Mesendoderm (in vitro differentiated cells): ENCODE measurements at regions not wholly inside any gene's neighbourhood (a gene's known extent, or its start where the extent isn't known, plus 50 kb on each side); places are given as distances from the start of the nearest gene placed in this dataset.

Experiments used
- DNase-seq: peaks from one replicate; pipeline ENCODE4 v3.0.0; 2013
- H2AK5ac ChIP-seq: 2 replicates; pipeline ENCODE4 v1.6.1; 2013; ENCODE audit warnings: low read length, inconsistent platforms
- H2BK120ac ChIP-seq: 2 replicates; pipeline ENCODE4 v1.6.1; 2013; ENCODE audit warnings: low read depth, mild to moderate bottlenecking, low read length, moderate library complexity, mixed read lengths
- H2BK15ac ChIP-seq: replicated peaks from 2 replicates; pipeline ENCODE4 v1.6.1; 2013; ENCODE audit warnings: low read depth, mild to moderate bottlenecking, moderate library complexity
- H2BK5ac ChIP-seq: 2 replicates; pipeline ENCODE4 v1.6.1; 2013; ENCODE audit warnings: low read length, inconsistent platforms
- H3K18ac ChIP-seq: 2 replicates; pipeline ENCODE4 v1.6.1; 2013; ENCODE audit warnings: mild to moderate bottlenecking, low read length, mixed read lengths
- H3K23ac ChIP-seq: one replicate; pipeline ENCODE4 v1.6.1; 2013; ENCODE audit warnings: low read length
- H3K27ac ChIP-seq: 2 replicates; pipeline ENCODE4 v1.5.1; 2013; ENCODE audit warnings: low read depth, mild to moderate bottlenecking, inconsistent platforms, low read length, moderate library complexity
- H3K27me3 ChIP-seq: 2 replicates; pipeline ENCODE4 v1.6.1; 2013; ENCODE audit warnings: low read length, control low read depth, mild to moderate bottlenecking, inconsistent platforms; ENCODE audit not compliant: insufficient read depth, poor library complexity
- H3K36me3 ChIP-seq: 2 replicates; pipeline ENCODE4 v1.6.1; 2013; ENCODE audit warnings: low read length, inconsistent platforms; ENCODE audit not compliant: control insufficient read depth, insufficient read depth
- H3K4ac ChIP-seq: one replicate; pipeline ENCODE4 v1.6.1; 2013; ENCODE audit warnings: low read depth, mild to moderate bottlenecking, low read length, moderate library complexity
- H3K4me1 ChIP-seq: 2 replicates; pipeline ENCODE4 v1.6.1; 2013; ENCODE audit warnings: low read depth, low read length, inconsistent platforms; ENCODE audit not compliant: control insufficient read depth
- H3K4me2 ChIP-seq: 2 replicates; pipeline ENCODE4 v1.6.1; 2013; ENCODE audit warnings: low read length
- H3K4me3 ChIP-seq: 2 replicates; pipeline ENCODE4 v1.5.1; 2013; ENCODE audit warnings: mild to moderate bottlenecking, low read length
- H3K56ac ChIP-seq: one replicate; pipeline ENCODE4 v1.6.1; 2013; ENCODE audit warnings: low read length
- H3K79me1 ChIP-seq: 2 replicates; pipeline ENCODE4 v1.6.1; 2013; ENCODE audit warnings: low read length, inconsistent platforms
- H3K79me2 ChIP-seq: 2 replicates; pipeline ENCODE4 v1.6.1; 2013; ENCODE audit warnings: mild to moderate bottlenecking, low read length; ENCODE audit not compliant: control insufficient read depth, insufficient read depth
- H3K9ac ChIP-seq: 2 replicates; pipeline ENCODE4 v1.6.1; 2013; ENCODE audit warnings: low read length, inconsistent platforms
- H4K5ac ChIP-seq: one replicate; pipeline ENCODE4 v1.6.1; 2013; ENCODE audit warnings: low read length
- H4K8ac ChIP-seq: one replicate; pipeline ENCODE4 v1.6.1; 2013; ENCODE audit warnings: low read depth, mild to moderate bottlenecking, control low read depth, low read length, moderate library complexity
- WGBS: extraction: QIAGEN DNeasy Blood & Tissue Kit; methylation state at CpG from one replicate; pipeline ENCODE4 v1.1.7; 2013; ENCODE audit warnings: low lambda C conversion rate, missing lambda C conversion rate; ENCODE audit not compliant: insufficient coverage; ENCODE audit errors: extremely low coverage; 5-methylcytosine and 5-hydroxymethylcytosine counted together

DNA sequence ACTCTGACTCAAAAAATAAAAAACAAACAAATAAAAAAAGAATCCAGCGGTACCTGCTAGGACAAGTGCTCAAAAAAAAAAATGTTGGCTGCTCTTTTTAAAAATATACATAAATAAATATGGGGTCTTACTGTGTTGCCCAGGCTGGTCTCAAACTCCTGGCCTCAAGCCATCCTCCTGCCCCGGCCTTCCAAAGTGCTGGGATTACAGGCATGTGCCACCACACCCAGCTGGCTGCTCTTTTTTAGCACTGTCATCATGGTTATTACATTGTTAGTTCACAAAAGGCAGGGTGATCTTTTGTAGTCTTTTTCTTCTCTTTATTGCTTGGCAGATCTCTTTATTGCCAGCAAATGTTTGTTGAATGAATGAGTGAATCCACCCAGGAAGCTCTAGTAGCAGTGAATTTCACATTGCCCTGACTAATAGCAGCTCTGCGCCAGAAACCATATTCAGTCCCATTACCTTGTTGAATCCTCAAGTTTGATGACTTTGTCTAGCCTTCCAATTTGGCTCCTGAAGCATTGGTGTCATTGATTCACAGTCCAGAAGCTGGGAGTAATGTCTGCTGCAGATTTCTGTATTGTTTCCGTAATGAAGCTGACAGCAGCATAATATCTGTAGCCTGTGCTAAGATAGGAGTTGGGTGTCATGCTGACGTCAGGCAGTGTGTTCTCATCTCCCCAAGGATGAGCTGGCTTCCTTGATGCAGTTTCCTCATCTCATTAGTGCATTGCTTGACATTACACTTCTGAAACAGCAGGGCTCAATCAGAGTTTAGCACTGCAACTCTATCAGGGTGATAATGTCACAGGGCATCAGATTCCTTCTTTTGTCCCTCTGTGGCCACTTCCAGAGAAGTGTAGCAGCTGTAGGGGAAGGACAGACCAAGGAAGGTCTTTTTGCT, 84.9 kb upstream of the TGM3 start:
- H3K4me2 ChIP-seq = no peak overlapping the region
- DNase-seq = peak; percentile 76
- no peak overlapping the region for H2AK5ac ChIP-seq
- H3K4me3 ChIP-seq = no peak overlapping the region
- no peaks in the 10 kb centered on the region for H3K79me1 ChIP-seq
- no peak overlapping the region for H3K4ac ChIP-seq
- H3K27me3 ChIP-seq = no peaks in the 10 kb centered on the region
- no peak overlapping the region for H3K23ac ChIP-seq
- H3K27ac ChIP-seq = no peak overlapping the region
- no peak overlapping the region for H4K8ac ChIP-seq
- H2BK120ac ChIP-seq = no peak overlapping the region
- no peak overlapping the region for H3K18ac ChIP-seq
- H3K56ac ChIP-seq = no peak overlapping the region
- no peaks in the 10 kb centered on the region for H3K4me1 ChIP-seq
- no peak overlapping the region for H4K5ac ChIP-seq
- H3K79me2 ChIP-seq = no peaks in the 10 kb centered on the region
- no peak overlapping the region for H2BK5ac ChIP-seq
- no peak overlapping the region for H2BK15ac ChIP-seq
- H3K9ac ChIP-seq = no peak overlapping the region
- WGBS = no CpG with 5 or more reads among the region's 5 CpGs
- H3K36me3 ChIP-seq = no peaks in the 10 kb centered on the region

DNA sequence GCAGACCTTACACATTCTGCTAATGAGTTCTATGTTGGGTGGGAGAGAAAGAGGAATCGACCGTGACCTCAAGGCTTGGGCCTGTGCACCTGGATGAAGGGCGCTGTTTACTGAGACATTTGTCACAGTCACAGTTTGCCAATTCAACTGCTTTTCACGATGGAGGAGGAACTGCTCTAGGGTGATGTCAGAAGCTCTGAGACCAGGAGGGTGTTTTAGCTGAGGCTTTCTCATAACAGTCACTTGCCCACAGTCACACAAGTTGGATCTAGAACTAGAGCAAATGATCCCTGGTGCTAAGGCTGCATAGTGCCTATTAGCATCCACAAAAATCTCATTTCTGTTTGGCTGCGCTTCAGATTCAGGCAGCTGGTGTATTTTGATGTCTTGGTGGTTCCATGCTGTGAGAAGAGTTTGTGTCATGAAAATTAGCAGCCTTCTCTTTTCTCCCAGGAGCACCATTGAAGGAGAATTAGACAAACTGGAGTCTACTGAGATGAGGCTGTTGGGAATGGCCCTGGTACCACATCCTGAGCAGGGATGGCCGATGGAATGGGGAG, 83.3 kb upstream of the TGM3 start:
- Histone ChIP-seq H3K27me3 (no peaks in the 10 kb centered on the region), H3K36me3 (no peaks in the 10 kb centered on the region), H3K4ac (no peak overlapping the region), H3K9ac (no peak overlapping the region), H2BK15ac (no peak overlapping the region), H3K18ac (no peak overlapping the region), H3K4me1 (no peaks in the 10 kb centered on the region), H3K79me1 (no peaks in the 10 kb centered on the region), H3K23ac (no peak overlapping the region), H3K56ac (no peak overlapping the region), H4K5ac (no peak overlapping the region), H4K8ac (no peak overlapping the region), H2BK5ac (no peak overlapping the region), H3K4me3 (no peak overlapping the region), H2AK5ac (no peak overlapping the region), H3K79me2 (no peaks in the 10 kb centered on the region), H3K27ac (no peak overlapping the region), H2BK120ac (no peak overlapping the region), H3K4me2 (no peak overlapping the region)
- DNase-seq = no peak
- no CpG with 5 or more reads among the region's 6 CpGs for WGBS

DNA sequence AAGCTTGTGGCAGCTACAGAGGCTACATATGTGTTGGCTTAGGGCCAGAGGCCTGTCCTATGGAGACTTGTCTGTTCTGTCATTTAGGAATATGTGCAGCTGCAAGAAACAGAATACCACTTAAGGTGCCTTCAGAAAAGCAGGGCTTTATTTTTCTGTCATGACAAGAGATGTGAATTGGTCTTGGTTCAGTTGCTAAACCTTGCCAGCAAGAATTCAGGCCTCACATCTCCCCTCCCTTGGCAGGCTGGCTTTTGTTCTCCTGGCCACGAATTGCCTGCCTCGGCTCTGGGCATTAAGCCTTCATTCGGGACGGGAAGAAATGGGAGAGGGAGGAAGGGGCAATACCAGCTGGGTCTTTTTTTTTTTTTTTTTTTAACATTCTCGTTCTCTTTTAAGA, 82.4 kb upstream of the TGM3 start:
- DNase-seq = no peak
- no peak overlapping the region for H4K5ac ChIP-seq
- no peak overlapping the region for H2AK5ac ChIP-seq
- H3K27ac ChIP-seq = no peak overlapping the region
- no peaks in the 10 kb centered on the region for H3K79me1 ChIP-seq
- H3K4me2 ChIP-seq = no peak overlapping the region
- no peak overlapping the region for H2BK15ac ChIP-seq
- no peak overlapping the region for H3K18ac ChIP-seq
- no CpG with 5 or more reads among the region's 5 CpGs for WGBS
- H3K9ac ChIP-seq = no peak overlapping the region
- H3K27me3 ChIP-seq = no peaks in the 10 kb centered on the region
- no peaks in the 10 kb centered on the region for H3K79me2 ChIP-seq
- no peak overlapping the region for H3K4ac ChIP-seq
- H3K56ac ChIP-seq = no peak overlapping the region
- H3K23ac ChIP-seq = no peak overlapping the region
- no peak overlapping the region for H2BK5ac ChIP-seq
- H3K4me3 ChIP-seq = no peak overlapping the region
- no peaks in the 10 kb centered on the region for H3K4me1 ChIP-seq
- no peak overlapping the region for H4K8ac ChIP-seq
- H3K36me3 ChIP-seq = no peaks in the 10 kb centered on the region
- H2BK120ac ChIP-seq = no peak overlapping the region

GRCh38 chr20:2217857-2218539, 77.8 kb upstream of the TGM3 start:
- no peak for DNase-seq
- no peak overlapping the region for H4K8ac ChIP-seq
- no peak overlapping the region for H3K18ac ChIP-seq
- no peak overlapping the region for H3K9ac ChIP-seq
- H3K27me3 ChIP-seq = no peaks in the 10 kb centered on the region
- no peak overlapping the region for H3K23ac ChIP-seq
- no peak overlapping the region for H3K4ac ChIP-seq
- no peak overlapping the region for H3K56ac ChIP-seq
- H3K27ac ChIP-seq = no peak overlapping the region
- no peaks in the 10 kb centered on the region for H3K4me1 ChIP-seq
- no peak overlapping the region for H2BK120ac ChIP-seq
- no peaks in the 10 kb centered on the region for H3K36me3 ChIP-seq
- H3K79me2 ChIP-seq = no peaks in the 10 kb centered on the region
- H2BK15ac ChIP-seq = no peak overlapping the region
- no peak overlapping the region for H3K4me2 ChIP-seq
- H2AK5ac ChIP-seq = no peak overlapping the region
- H3K4me3 ChIP-seq = no peak overlapping the region
- WGBS = no CpG with 5 or more reads among the region's 6 CpGs
- no peaks in the 10 kb centered on the region for H3K79me1 ChIP-seq
- H2BK5ac ChIP-seq = no peak overlapping the region
- H4K5ac ChIP-seq = no peak overlapping the region

DNA sequence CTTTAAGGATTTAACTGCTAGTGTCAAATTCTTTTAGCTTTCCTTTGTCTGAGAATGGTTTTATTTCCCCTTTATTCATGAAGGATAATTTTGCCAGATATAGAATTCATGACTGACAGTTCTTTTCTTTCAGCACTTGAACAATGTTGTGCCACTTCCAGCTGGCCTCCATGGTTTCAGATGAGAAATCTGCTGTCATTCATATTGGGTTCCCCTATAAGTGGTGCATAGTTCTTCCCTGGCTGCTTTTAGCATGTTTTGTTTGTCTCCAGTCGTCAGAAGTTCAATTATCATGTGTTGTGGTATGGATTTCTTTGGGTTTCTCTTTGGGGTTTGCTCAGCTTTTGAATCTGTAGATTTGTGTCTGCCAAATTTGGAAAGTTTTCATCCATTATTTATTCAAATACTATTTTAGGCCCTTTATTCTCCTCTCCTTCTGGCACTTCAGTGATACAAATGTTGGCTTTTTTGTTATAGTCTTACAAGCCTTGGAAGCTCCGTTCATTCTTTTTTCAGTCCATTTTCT, 76.3 kb upstream of the TGM3 start:
- WGBS = no CpG with 5 or more reads among the region's 2 CpGs

More for the DNA sequence above, 76.3 kb upstream of the TGM3 start:
- no peak overlapping the region for H3K18ac ChIP-seq
- H3K9ac ChIP-seq = no peak overlapping the region
- no peak overlapping the region for H2AK5ac ChIP-seq
- H4K8ac ChIP-seq = no peak overlapping the region
- H3K27me3 ChIP-seq = no peaks in the 10 kb centered on the region
- H3K27ac ChIP-seq = no peak overlapping the region
- no peaks in the 10 kb centered on the region for H3K79me1 ChIP-seq
- H3K56ac ChIP-seq = no peak overlapping the region
- no peaks in the 10 kb centered on the region for H3K36me3 ChIP-seq
- H2BK120ac ChIP-seq = no peak overlapping the region
- no peak overlapping the region for H3K23ac ChIP-seq
- H3K4me1 ChIP-seq = no peaks in the 10 kb centered on the region
- H4K5ac ChIP-seq = no peak overlapping the region
- no peak overlapping the region for H2BK15ac ChIP-seq
- H3K4ac ChIP-seq = no peak overlapping the region
- no peak overlapping the region for H2BK5ac ChIP-seq
- no peak overlapping the region for H3K4me3 ChIP-seq
- no peak overlapping the region for H3K4me2 ChIP-seq
- H3K79me2 ChIP-seq = no peaks in the 10 kb centered on the region
- no peak for DNase-seq
